LNCaP clone FGC (cell line): ENCODE measurements at regions not wholly inside any gene's neighbourhood (a gene's known extent, or its start where the extent isn't known, plus 50 kb on each side); places are given as distances from the start of the nearest gene placed in this dataset.

Experiments used
- DNase-seq: peaks from one replicate; pipeline ENCODE4 v3.0.0-alpha.2; 2011; ENCODE audit warnings: low read depth
- H3K4me3 ChIP-seq: 2 replicates; pipeline ENCODE4 v1.5.1; 2011; ENCODE audit warnings: mild to moderate bottlenecking, low read depth, low read length, control low read depth
- CTCF ChIP-seq: IDR thresholded peaks from 2 replicates; pipeline ENCODE4 v1.5.1; 2012; ENCODE audit warnings: mild to moderate bottlenecking; ENCODE audit not compliant: control insufficient read depth, insufficient read depth; ENCODE audit errors: extremely low read depth

GRCh38 chr14:35969310-35969709, 143.2 kb downstream of the BRMS1L start:
- TF ChIP-seq CTCF: no peak
- DNase-seq: no peak
- no peak overlapping the region for H3K4me3 ChIP-seq

GRCh38 chr14:35965400-35965799, 139.3 kb downstream of the BRMS1L start:
- no peak for DNase-seq
- no peak for TF ChIP-seq CTCF
- no peak overlapping the region for H3K4me3 ChIP-seq

GRCh38 chr14:35964697-35965286, 138.7 kb downstream of the BRMS1L start:
- no peak for DNase-seq
- TF ChIP-seq CTCF: no peak

GRCh38 chr14:35963209-35963608, 137.1 kb downstream of the BRMS1L start:
- TF ChIP-seq CTCF: peak; percentile 33; the same call in 1 of the 2 replicates
- no peak overlapping the region for H3K4me3 ChIP-seq
- no peak for DNase-seq

More at GRCh38 chr14:35964697-35965286, 138.7 kb downstream of the BRMS1L start:
- no peak overlapping the region for H3K4me3 ChIP-seq

GRCh38 chr14:35961697-35962274, 135.6 kb downstream of the BRMS1L start:
- no peak for TF ChIP-seq CTCF
- H3K4me3 ChIP-seq: no peak overlapping the region
- DNase-seq: no peak

GRCh38 chr14:35959835-35960234, 133.7 kb downstream of the BRMS1L start:
- H3K4me3 ChIP-seq: no peak overlapping the region
- 0 out of 2 replicates have a peak, but pooled peaks have one; percentile 7 for TF ChIP-seq CTCF
- DNase-seq: no peak

- no peak for DNase-seq
- H3K4me3 ChIP-seq: no peak overlapping the region
- TF ChIP-seq CTCF: no peak
Observed at GRCh38 chr14:35958499-35958898, 132.4 kb downstream of the BRMS1L start.
